DND-41 (cell line): ENCODE measurements at regions not wholly inside any gene's neighbourhood (a gene's known extent, or its start where the extent isn't known, plus 50 kb on each side); places are given as distances from the start of the nearest gene placed in this dataset.

Experiments used
- EZH2 ChIP-seq: IDR thresholded peaks from 3 replicates; pipeline ENCODE4 v1.6.1; 2012; ENCODE audit warnings: borderline replicate concordance, low read depth, mild to moderate bottlenecking, moderate library complexity, low read length, inconsistent platforms; ENCODE audit not compliant: severe bottlenecking
- TF ChIP-seq, protein P1 (sequence below): IDR thresholded peaks from 2 replicates; pipeline ENCODE4 v1.5.1; 2012; ENCODE audit warnings: borderline replicate concordance, low read length, moderate library complexity, mild to moderate bottlenecking; ENCODE audit not compliant: poor library complexity, severe bottlenecking; ENCODE audit errors: extremely low read depth

DNA sequence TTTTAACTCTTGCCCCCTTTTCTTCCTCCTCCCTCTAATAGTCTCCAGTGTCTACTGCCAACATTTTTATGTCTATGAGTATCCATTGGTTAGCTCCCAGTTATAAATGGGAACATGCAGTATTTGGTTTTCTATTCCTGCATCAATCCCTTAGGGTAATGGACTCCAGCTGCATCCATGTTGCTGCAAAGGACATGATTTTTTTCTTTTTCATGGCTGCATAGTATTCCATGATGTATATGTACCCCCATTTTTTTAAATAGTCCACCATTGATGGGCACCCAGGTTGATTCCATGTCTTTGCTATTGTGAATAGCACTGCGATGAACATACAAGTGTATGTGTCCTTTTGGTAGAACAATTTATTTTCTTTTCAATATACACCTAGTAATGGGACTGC lies 993.7 kb downstream of the EFNA5 start:
- TF ChIP-seq EZH2, result no peak
- TF ChIP-seq, protein P1, sequence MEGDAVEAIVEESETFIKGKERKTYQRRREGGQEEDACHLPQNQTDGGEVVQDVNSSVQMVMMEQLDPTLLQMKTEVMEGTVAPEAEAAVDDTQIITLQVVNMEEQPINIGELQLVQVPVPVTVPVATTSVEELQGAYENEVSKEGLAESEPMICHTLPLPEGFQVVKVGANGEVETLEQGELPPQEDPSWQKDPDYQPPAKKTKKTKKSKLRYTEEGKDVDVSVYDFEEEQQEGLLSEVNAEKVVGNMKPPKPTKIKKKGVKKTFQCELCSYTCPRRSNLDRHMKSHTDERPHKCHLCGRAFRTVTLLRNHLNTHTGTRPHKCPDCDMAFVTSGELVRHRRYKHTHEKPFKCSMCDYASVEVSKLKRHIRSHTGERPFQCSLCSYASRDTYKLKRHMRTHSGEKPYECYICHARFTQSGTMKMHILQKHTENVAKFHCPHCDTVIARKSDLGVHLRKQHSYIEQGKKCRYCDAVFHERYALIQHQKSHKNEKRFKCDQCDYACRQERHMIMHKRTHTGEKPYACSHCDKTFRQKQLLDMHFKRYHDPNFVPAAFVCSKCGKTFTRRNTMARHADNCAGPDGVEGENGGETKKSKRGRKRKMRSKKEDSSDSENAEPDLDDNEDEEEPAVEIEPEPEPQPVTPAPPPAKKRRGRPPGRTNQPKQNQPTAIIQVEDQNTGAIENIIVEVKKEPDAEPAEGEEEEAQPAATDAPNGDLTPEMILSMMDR, result no peak
